ENCODE measurements at regions not wholly inside any gene's neighbourhood (a gene's known extent, or its start where the extent isn't known, plus 50 kb on each side); places are given as distances from the start of the nearest gene placed in this dataset.
A peak's percentile ranks its signal among the peaks of the same experiment; 100 is the strongest.

DNA sequence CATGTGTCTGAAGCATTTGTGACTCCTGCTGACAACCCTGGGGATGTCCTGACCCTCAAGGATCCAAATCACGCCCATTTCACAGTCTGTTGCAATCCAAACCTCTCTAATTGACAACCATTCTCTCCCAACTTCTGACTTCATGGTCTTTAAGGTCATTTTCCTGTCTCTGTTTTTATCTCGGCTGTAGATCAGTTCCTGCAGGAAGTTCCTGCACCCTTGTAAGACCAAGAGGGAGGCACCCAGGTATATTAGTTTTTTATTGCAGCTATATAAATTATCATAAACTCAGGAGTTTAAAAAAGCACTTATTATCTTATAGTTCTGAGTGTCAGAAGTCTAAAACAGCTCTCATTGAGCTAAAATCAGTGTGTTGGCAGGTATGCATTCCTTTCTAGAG is 166.8 kb downstream of the BTBD3 start:
- no peak overlapping the region for H2BK12ac ChIP-seq (ENCODE audit: insufficient read length, low read depth, low read length)
- no peak overlapping the region for H2BK20ac ChIP-seq (ENCODE audit: low read depth, low read length, poor library complexity, severe bottlenecking)
- no peak overlapping the region for H3K4me3 Mint-ChIP-seq
- no peak overlapping the region for H3T11ph ChIP-seq (ENCODE audit: low read length)
- no peaks in the 10 kb centered on the region for H3K4me1 ChIP-seq (ENCODE audit: insufficient read depth, low read length)
- no peak overlapping the region for H3K4ac ChIP-seq (ENCODE audit: low read depth, low read length)
- no peak for DNase-seq
- WGBS (ENCODE audit: extremely low coverage, insufficient read length, low lambda C conversion rate), result no CpG with 5 or more reads among the region's 2 CpGs
- H3K18ac ChIP-seq (ENCODE audit: insufficient read length, low read depth, low read length), result no peak overlapping the region
- no peak overlapping the region for H4K8ac ChIP-seq (replicated peaks; ENCODE audit: insufficient read length, low read depth, low read length)
- H3K4me1 Mint-ChIP-seq, result peaks cover 0 to 12% of the 10 kb centered on the region in 2 experiments; a peak in 2 of 4 replicates
- no peak overlapping the region for H3K23ac ChIP-seq (ENCODE audit: insufficient read length, low read depth, low read length)
- TF ChIP-seq, protein P1, sequence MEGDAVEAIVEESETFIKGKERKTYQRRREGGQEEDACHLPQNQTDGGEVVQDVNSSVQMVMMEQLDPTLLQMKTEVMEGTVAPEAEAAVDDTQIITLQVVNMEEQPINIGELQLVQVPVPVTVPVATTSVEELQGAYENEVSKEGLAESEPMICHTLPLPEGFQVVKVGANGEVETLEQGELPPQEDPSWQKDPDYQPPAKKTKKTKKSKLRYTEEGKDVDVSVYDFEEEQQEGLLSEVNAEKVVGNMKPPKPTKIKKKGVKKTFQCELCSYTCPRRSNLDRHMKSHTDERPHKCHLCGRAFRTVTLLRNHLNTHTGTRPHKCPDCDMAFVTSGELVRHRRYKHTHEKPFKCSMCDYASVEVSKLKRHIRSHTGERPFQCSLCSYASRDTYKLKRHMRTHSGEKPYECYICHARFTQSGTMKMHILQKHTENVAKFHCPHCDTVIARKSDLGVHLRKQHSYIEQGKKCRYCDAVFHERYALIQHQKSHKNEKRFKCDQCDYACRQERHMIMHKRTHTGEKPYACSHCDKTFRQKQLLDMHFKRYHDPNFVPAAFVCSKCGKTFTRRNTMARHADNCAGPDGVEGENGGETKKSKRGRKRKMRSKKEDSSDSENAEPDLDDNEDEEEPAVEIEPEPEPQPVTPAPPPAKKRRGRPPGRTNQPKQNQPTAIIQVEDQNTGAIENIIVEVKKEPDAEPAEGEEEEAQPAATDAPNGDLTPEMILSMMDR (conservative IDR thresholded peaks at IDR 0.05), result no peak
- no peak overlapping the region for H3K9ac ChIP-seq (ENCODE audit: extremely low read depth, insufficient read length, low read length)
- no peak overlapping the region for H3K4me2 ChIP-seq (ENCODE audit: insufficient read depth, insufficient read length, low read length)
- no peak overlapping the region for H4K5ac ChIP-seq (ENCODE audit: insufficient read length, low read depth, low read length)
- no peaks in the 10 kb centered on the region; the same call in 1 of the 2 replicates for H3K27me3 Mint-ChIP-seq (ENCODE audit: low read depth)
- no peak overlapping the region for H3K14ac ChIP-seq (ENCODE audit: insufficient read depth, low read length)
- H3K27ac Mint-ChIP-seq, result peak overlapping the region in 1 of 3 experiments; percentile 8; a peak in 1 of 7 replicates
- no peaks in the 10 kb centered on the region for H3K79me1 ChIP-seq (ENCODE audit: insufficient read depth, low read depth, low read length, poor library complexity, severe bottlenecking)
- no peaks in the 10 kb centered on the region for H3K79me2 ChIP-seq (ENCODE audit: insufficient read depth, low read length)
- H2BK15ac ChIP-seq (ENCODE audit: low read depth, low read length), result no peak overlapping the region
- H4K91ac ChIP-seq (ENCODE audit: insufficient read length, low read depth, low read length), result no peak overlapping the region
- no peaks in the 10 kb centered on the region for H4K20me1 ChIP-seq (ENCODE audit: control insufficient read depth, insufficient read depth, insufficient read length)
- no peak overlapping the region for H2AK5ac ChIP-seq (ENCODE audit: insufficient read length, low read length)
- no peak overlapping the region for H3K27ac ChIP-seq (ENCODE audit: insufficient read length, low read depth, low read length)
- H3K56ac ChIP-seq (ENCODE audit: insufficient read length, low read depth, low read length), result no peak overlapping the region
- H3K27me3 ChIP-seq (ENCODE audit: insufficient read depth, low read length), result no peaks in the 10 kb centered on the region
- H3K9me3 Mint-ChIP-seq, result no peaks in the 10 kb centered on the region
- no peak overlapping the region for H2BK5ac ChIP-seq (ENCODE audit: insufficient read length, low read length)
- H2AFZ ChIP-seq (ENCODE audit: low read length), result no peak overlapping the region
- no peaks in the 10 kb centered on the region for H3K23me2 ChIP-seq (ENCODE audit: insufficient read length, low read depth, low read length, poor library complexity, severe bottlenecking)
- H3K9me3 ChIP-seq (ENCODE audit: control insufficient read depth, low read depth, low read length), result no peaks in the 10 kb centered on the region
- H2BK120ac ChIP-seq (ENCODE audit: low read depth, low read length, poor library complexity, severe bottlenecking), result no peak overlapping the region
- no peaks in the 10 kb centered on the region for H3K36me3 Mint-ChIP-seq (ENCODE audit: insufficient read depth in 1 of 3, low read depth in 3 of 3)
